ENCODE measurements at regions not wholly inside any gene's neighbourhood (a gene's known extent, or its start where the extent isn't known, plus 50 kb on each side); places are given as distances from the start of the nearest gene placed in this dataset.

DNA sequence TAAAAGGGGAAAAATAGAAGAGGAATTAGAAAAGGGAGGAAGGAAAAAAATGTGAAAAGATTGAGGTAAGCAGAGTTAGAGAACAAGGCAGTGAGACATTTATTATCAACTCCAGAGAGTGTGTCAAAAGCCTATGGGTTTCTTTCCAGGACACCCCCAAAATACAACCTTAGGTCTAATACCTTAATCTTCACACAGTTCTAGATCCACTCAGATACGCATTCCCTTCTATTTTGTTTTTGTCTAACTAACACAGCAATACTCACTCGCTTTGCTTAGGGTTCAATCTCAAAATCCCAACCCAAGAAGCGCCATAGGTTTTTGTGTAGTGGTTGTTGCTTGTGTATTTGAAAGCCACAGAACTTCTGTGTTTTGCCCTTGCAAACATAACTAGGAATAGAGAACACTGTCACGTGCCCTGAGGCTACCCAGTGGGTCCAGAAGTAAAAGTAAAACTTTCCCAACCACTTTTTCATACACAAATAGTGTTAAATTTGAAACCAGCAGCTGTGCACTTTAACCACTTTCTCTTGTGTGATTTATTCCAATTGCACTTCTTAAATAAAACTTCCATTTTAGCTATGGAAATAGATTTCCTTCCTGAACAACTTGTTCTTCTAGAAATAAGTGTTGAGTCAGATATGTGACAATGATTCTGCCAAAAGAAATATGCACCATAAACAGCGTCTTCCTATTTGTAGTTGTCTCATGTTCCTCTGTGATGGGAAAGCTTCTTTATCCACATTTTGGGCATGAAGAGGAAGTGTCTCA lies 414.7 kb upstream of the GHITM start:
- Histone ChIP-seq H3K4me2 (ENCODE audit: control insufficient read depth, extremely low read depth, insufficient read depth, low read depth, low read length) (no peak overlapping the region), H3K27ac (ENCODE audit: control insufficient read depth, insufficient read depth, low read length) (no peak overlapping the region), H3K9me1 (ENCODE audit: control insufficient read depth, extremely low read depth, insufficient read depth, low read length) (no peaks in the 10 kb centered on the region), H3K79me2 (ENCODE audit: control insufficient read depth, insufficient read depth, low read length) (no peaks in the 10 kb centered on the region), H3K9me3 (ENCODE audit: control insufficient read depth, low read depth, low read length) (no peaks in the 10 kb centered on the region), H3K4me1 (ENCODE audit: control insufficient read depth, extremely low read depth, insufficient read depth, low read length) (no peaks in the 10 kb centered on the region), H4K20me1 (ENCODE audit: control insufficient read depth, extremely low read depth, insufficient read depth, low read length) (no peaks in the 10 kb centered on the region), H3K4me3 (ENCODE audit: control insufficient read depth in 2 of 3, extremely low read depth in 1 of 3, insufficient read depth in 2 of 3, low read depth in 1 of 3, low read length in 3 of 3) (no peak overlapping the region), H2AFZ (ENCODE audit: control insufficient read depth, low read length) (no peak overlapping the region), H3K36me3 (ENCODE audit: control insufficient read depth in 2 of 2, extremely low read depth in 1 of 2, insufficient read depth in 2 of 2, low read length in 2 of 2) (no peaks in the 10 kb centered on the region), H3K27me3 (ENCODE audit: control insufficient read depth, extremely low read depth, insufficient read depth, low read length) (no peaks in the 10 kb centered on the region), H3K9ac (ENCODE audit: control insufficient read depth, extremely low read depth, insufficient read depth, low read length) (no peak overlapping the region)
- dilution Hi-C loops (cut with MboI; ENCODE audit: extremely low pct_ligation_motif_present, low sequenced_read_pairs): no loop called here
- no peak for DNase-seq (ENCODE audit: low read depth, low spot score)
- TF ChIP-seq, protein P1, sequence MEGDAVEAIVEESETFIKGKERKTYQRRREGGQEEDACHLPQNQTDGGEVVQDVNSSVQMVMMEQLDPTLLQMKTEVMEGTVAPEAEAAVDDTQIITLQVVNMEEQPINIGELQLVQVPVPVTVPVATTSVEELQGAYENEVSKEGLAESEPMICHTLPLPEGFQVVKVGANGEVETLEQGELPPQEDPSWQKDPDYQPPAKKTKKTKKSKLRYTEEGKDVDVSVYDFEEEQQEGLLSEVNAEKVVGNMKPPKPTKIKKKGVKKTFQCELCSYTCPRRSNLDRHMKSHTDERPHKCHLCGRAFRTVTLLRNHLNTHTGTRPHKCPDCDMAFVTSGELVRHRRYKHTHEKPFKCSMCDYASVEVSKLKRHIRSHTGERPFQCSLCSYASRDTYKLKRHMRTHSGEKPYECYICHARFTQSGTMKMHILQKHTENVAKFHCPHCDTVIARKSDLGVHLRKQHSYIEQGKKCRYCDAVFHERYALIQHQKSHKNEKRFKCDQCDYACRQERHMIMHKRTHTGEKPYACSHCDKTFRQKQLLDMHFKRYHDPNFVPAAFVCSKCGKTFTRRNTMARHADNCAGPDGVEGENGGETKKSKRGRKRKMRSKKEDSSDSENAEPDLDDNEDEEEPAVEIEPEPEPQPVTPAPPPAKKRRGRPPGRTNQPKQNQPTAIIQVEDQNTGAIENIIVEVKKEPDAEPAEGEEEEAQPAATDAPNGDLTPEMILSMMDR (optimal IDR thresholded peaks at IDR 0.05 in 1 of 3, IDR thresholded peaks at IDR 0.05 in 1 of 3, conservative IDR thresholded peaks at IDR 0.05 in 1 of 3; ENCODE audit: extremely low read depth in 1 of 3, insufficient read depth in 2 of 3, low read length in 3 of 3): no peak
- TF ChIP-seq EZH2 (IDR thresholded peaks at IDR 0.05; ENCODE audit: low read length): no peak
- no peak for FAIRE-seq

DNA sequence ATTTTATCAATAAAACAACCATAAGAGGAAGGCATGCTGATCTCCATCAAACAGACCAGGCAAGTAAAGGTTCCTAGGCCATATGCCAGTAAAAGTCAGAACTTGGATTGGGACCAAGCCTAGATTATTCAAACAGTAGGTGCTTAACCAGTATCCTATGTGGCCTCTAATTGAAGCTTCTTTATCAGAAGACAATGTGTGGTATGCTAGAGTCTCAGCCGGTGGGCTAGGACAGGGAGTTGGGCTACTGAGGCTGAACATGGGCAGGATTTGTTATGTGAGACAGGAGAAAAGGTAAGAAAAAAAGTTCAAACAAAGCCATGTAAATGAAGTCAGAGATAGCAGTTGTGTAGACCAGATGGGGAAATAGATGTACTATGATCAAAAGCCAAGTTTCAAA lies 413.7 kb upstream of the GHITM start:
- no peaks in the 10 kb centered on the region for H3K36me3 ChIP-seq (ENCODE audit: control insufficient read depth in 2 of 2, extremely low read depth in 1 of 2, insufficient read depth in 2 of 2, low read length in 2 of 2)
- DNase-seq (ENCODE audit: low read depth, low spot score): no peak
- FAIRE-seq: no peak
- no peak overlapping the region for H3K9ac ChIP-seq (ENCODE audit: control insufficient read depth, extremely low read depth, insufficient read depth, low read length)
- no peak overlapping the region for H3K4me2 ChIP-seq (ENCODE audit: control insufficient read depth, extremely low read depth, insufficient read depth, low read depth, low read length)
- TF ChIP-seq EZH2 (IDR thresholded peaks at IDR 0.05; ENCODE audit: low read length): no peak
- TF ChIP-seq, protein P1 (optimal IDR thresholded peaks at IDR 0.05 in 1 of 3, IDR thresholded peaks at IDR 0.05 in 1 of 3, conservative IDR thresholded peaks at IDR 0.05 in 1 of 3; ENCODE audit: extremely low read depth in 1 of 3, insufficient read depth in 2 of 3, low read length in 3 of 3): no peak
- no peak overlapping the region for H3K27ac ChIP-seq (ENCODE audit: control insufficient read depth, insufficient read depth, low read length)
- H2AFZ ChIP-seq (ENCODE audit: control insufficient read depth, low read length): no peak overlapping the region
- no peak overlapping the region for H3K4me3 ChIP-seq (ENCODE audit: control insufficient read depth in 2 of 3, extremely low read depth in 1 of 3, insufficient read depth in 2 of 3, low read depth in 1 of 3, low read length in 3 of 3)
- no peaks in the 10 kb centered on the region for H3K4me1 ChIP-seq (ENCODE audit: control insufficient read depth, extremely low read depth, insufficient read depth, low read length)
- no peaks in the 10 kb centered on the region for H3K9me1 ChIP-seq (ENCODE audit: control insufficient read depth, extremely low read depth, insufficient read depth, low read length)
- no peaks in the 10 kb centered on the region for H4K20me1 ChIP-seq (ENCODE audit: control insufficient read depth, extremely low read depth, insufficient read depth, low read length)
- dilution Hi-C loops (cut with MboI; ENCODE audit: extremely low pct_ligation_motif_present, low sequenced_read_pairs): no loop called here
- no peaks in the 10 kb centered on the region for H3K27me3 ChIP-seq (ENCODE audit: control insufficient read depth, extremely low read depth, insufficient read depth, low read length)
- H3K79me2 ChIP-seq (ENCODE audit: control insufficient read depth, insufficient read depth, low read length): no peaks in the 10 kb centered on the region
- H3K9me3 ChIP-seq (ENCODE audit: control insufficient read depth, low read depth, low read length): no peaks in the 10 kb centered on the region

All from keratinocyte (primary cell).